ENCODE measurements at regions not wholly inside any gene's neighbourhood (a gene's known extent, or its start where the extent isn't known, plus 50 kb on each side); places are given as distances from the start of the nearest gene placed in this dataset.
"Not testable (repeated sequence)": the region's sequence is repeated elsewhere in the genome, so short reads cannot be mapped to it uniquely, and the experiment has no call there.

GRCh38 chrX:139429913-139430312 is 100.6 kb upstream of the F9 start:
- TF ChIP-seq CTCF (IDR thresholded peaks at IDR 0.05 in 4 of 5, conservative IDR thresholded peaks at IDR 0.05 in 1 of 5) (peak in 2 of 5 experiments; percentile 22 to 33), POLR2A (IDR thresholded peaks at IDR 0.05) (no peak)
- Histone ChIP-seq H3K27me3 (no peaks in the 10 kb centered on the region), H3K36me3 (no peaks in the 10 kb centered on the region), H3K27ac (no peak overlapping the region), H3K4me3 (no peak overlapping the region), H3K9me3 (no peaks in the 10 kb centered on the region), H3K4me1 (no peaks in the 10 kb centered on the region)
- DNase-seq (no peak), ATAC-seq (no peak)
- in situ Hi-C loops (cut with MboI; ENCODE audit: low sequenced_read_pairs in 4 of 4) (no loop called here), intact Hi-C loops (cut with DNase I; ENCODE audit: low total_unique reads) (loop anchor here (1.0 kb wide), 1 partner anchor 304 kb away; no protein-coding TSS in a partner anchor)

DNA sequence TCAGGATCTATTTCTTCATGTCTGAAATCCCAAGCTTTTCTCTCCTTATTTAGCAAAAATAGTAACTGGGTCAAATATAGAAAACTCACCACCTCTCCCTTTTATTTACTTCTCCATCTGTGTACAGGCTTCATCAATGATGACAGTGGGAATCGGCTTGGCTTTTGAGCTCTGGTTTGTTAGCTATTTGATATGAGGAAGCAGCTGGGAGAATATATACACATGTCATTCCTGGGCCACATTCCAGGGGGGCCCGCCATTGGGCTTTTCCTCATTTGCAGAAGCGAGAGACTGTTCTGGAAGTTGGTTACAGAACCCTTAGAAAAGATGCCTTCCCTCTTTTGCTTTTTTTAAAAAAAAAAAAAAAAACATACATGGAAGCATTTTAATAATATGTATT is 107.4 kb upstream of the F9 start:
- Histone ChIP-seq H3K27ac (no peak overlapping the region), H3K27me3 (no peaks in the 10 kb centered on the region), H3K9me3 (no peaks in the 10 kb centered on the region), H3K36me3 (no peaks in the 10 kb centered on the region), H3K4me3 (no peak overlapping the region), H3K4me1 (no peaks in the 10 kb centered on the region)
- DNase-seq, result peak in 1 of 2 donors; percentile 13
- no peak for ATAC-seq
- no peak for TF ChIP-seq POLR2A (IDR thresholded peaks at IDR 0.05)
- no peak for TF ChIP-seq CTCF (IDR thresholded peaks at IDR 0.05 in 4 of 5, conservative IDR thresholded peaks at IDR 0.05 in 1 of 5)
- in situ Hi-C loops (cut with MboI; ENCODE audit: low sequenced_read_pairs in 4 of 4), result no loop called here
- intact Hi-C loops (cut with DNase I; ENCODE audit: low total_unique reads), result no loop called here

- in situ Hi-C loops (cut with MboI; ENCODE audit: low sequenced_read_pairs in 4 of 4); H3K9me3 ChIP-seq; H3K4me1 ChIP-seq; DNase-seq; H3K27ac ChIP-seq; ATAC-seq; H3K27me3 ChIP-seq; H3K4me3 ChIP-seq; intact Hi-C loops (cut with DNase I; ENCODE audit: low total_unique reads); H3K36me3 ChIP-seq: not testable (repeated sequence)
Measured at GRCh38 chrX:139398258-139398657, 132.3 kb upstream of the F9 start.

DNA sequence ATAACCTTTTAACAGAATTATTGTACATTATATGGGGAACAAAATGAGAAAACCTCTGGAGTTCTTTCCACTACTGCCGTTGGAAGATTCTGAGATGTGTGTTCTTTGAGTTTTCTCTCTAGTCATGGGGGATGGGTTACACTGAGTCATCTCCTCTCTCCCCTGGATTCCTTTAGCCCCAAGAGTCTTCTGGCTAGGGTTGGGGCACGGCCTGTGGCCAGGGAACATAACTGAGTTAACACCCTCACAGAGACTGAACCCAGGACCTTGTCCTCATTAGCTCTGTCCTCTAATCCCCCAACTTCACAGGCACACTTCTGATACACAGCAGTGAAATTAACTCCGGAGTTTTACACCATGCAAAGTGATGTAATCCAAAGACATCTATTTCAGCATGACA is 142.3 kb upstream of the F9 start:
- Histone ChIP-seq H3K36me3 (no peaks in the 10 kb centered on the region), H3K4me1 (peaks cover 0 to 3% of the 10 kb centered on the region in 2 donors), H3K4me3 (no peak overlapping the region), H3K9me3 (no peaks in the 10 kb centered on the region), H3K27ac (no peak overlapping the region), H3K27me3 (no peaks in the 10 kb centered on the region)
- ATAC-seq, result no peak
- intact Hi-C loops (cut with DNase I; ENCODE audit: low total_unique reads) (no loop called here), in situ Hi-C loops (cut with MboI; ENCODE audit: low sequenced_read_pairs in 4 of 4) (no loop called here)
- peak in 1 of 2 donors; percentile 10 for DNase-seq
- TF ChIP-seq POLR2A (IDR thresholded peaks at IDR 0.05) (no peak), CTCF (IDR thresholded peaks at IDR 0.05 in 4 of 5, conservative IDR thresholded peaks at IDR 0.05 in 1 of 5) (no peak)

DNA sequence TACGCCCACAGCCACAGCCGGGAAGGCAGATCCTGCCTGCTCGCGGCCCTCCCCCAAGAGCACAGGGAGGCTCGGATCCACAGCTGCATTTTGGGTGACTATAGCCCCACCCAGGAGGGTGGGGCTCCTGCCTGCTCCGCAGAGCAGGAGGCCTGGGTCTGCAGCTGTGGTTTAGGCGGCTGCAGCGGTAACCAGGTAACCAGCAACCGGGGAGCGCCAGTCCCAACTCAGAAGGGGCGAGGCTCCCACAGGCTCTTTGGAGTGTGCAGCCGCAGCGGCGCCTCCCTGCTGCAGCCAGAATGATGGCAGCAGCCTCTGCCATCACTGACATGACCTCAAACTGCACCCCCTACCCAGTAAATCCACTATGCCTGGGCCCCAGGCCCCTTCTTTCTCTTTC is 148.0 kb upstream of the F9 start:
- intact Hi-C loops (cut with DNase I; ENCODE audit: low total_unique reads), result no loop called here
- in situ Hi-C loops (cut with MboI; ENCODE audit: low sequenced_read_pairs in 4 of 4), result no loop called here
- DNase-seq (no peak), ATAC-seq (no peak)
- no peaks in the 10 kb centered on the region for H3K27me3 ChIP-seq
- TF ChIP-seq POLR2A (IDR thresholded peaks at IDR 0.05), result no peak
- TF ChIP-seq CTCF (IDR thresholded peaks at IDR 0.05 in 4 of 5, conservative IDR thresholded peaks at IDR 0.05 in 1 of 5), result no peak
- no peaks in the 10 kb centered on the region for H3K9me3 ChIP-seq
- H3K36me3 ChIP-seq, result no peaks in the 10 kb centered on the region
- H3K4me1 ChIP-seq, result no peaks in the 10 kb centered on the region
- no peak overlapping the region for H3K27ac ChIP-seq
- H3K4me3 ChIP-seq, result no peak overlapping the region

GRCh38 chrX:139376547-139376946 is 154.0 kb upstream of the F9 start:
- H3K36me3 ChIP-seq; intact Hi-C loops (cut with DNase I; ENCODE audit: low total_unique reads); H3K27ac ChIP-seq; ATAC-seq; in situ Hi-C loops (cut with MboI; ENCODE audit: low sequenced_read_pairs in 4 of 4); H3K27me3 ChIP-seq; H3K9me3 ChIP-seq; H3K4me1 ChIP-seq; DNase-seq; H3K4me3 ChIP-seq: not testable (repeated sequence)
